G401 (cell line): ENCODE measurements at regions not wholly inside any gene's neighbourhood (a gene's known extent, or its start where the extent isn't known, plus 50 kb on each side); places are given as distances from the start of the nearest gene placed in this dataset.
"Not testable (repeated sequence)": the region's sequence is repeated elsewhere in the genome, so short reads cannot be mapped to it uniquely, and the experiment has no call there.

Experiments used
- DNase-seq: peaks from one replicate; pipeline ENCODE4 v3.0.0-alpha.2; 2015; ENCODE audit warnings: low spot score
- in situ Hi-C: cut with HindIII; loops from 2 replicates; pipeline ENCODE4 v1.10.0; 2016; ENCODE audit warnings: low sequenced_read_pairs, mixed read lengths

DNA sequence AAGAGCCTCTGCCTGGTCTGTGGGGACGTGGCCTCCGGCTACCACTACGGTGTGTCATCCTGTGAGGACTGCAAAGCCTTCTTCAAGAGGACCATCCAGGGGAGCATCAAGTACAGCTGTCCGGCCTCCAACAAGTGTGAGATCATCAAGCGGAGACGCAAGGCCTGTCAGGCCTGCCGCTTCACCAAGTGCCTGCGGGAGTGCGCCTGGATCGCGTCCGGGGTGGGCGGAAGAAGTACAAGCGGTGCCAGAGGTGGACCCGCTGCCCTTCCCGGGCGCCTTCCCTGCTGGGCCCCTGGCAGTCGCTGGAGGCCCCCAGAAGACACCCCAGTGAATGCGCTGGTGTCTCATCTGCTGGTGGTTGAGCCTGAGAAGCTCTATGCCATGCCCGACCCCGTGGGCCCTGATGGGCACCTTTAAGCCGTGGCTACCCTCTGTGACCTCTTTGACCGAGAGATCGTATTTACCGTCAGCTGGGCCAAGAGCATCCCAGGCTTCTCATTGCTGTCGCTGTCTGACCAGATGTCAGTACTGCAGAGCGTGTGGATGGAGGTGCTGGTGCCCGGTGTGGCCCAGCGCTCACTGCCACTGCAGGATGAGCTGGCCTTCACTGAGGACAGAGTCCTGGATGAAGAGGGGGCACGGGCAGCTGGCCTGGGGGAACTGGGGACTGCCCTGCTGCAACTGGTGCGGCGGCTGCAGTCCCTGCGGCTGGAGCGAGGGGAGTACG lies 84.3 kb downstream of the MRPL57 start:
- in situ Hi-C loops, DNase-seq: not testable (repeated sequence)

GRCh38 chr13:21261487-21262216 lies 85.2 kb downstream of the MRPL57 start:
- in situ Hi-C loops, DNase-seq: not testable (repeated sequence)

DNA sequence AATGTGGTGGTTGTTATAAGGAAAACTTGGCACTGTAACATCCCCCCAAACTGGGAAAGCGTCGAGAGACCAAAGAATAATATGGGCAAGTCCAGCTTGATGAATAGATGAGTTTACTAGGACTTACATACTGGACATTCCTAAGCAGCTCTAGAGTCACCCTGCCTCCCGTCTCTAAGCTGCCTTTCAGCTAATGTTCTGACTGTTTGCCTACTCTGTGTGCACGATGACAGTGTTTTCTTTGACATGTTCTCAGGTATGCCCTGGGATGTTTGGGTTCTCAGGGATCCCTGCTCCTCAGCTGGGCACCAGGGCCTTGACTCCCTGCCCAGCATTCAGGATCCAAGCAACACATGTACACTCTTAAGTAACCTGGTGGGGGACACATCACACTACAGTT lies 87.5 kb downstream of the MRPL57 start:
- in situ Hi-C loops: not testable (repeated sequence)

DNA sequence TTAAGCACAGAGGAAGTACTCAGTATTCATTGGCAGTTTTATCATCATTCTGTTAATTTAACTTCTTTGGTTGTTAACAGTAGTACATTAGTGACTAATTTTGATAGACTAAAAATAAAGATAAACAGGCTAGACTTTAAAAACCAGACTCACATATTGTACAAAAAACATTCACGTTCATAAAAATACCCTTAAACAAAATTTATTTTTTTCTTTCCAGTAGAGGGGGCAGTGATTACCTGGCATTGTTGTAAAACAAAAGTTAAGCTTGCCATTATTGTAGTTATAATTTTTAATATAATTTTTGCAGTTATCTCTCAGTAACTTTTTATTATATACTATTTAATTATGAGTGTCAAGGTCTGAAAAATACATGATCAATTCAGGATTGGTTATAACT lies 92.0 kb downstream of the MRPL57 start:
- DNase-seq, in situ Hi-C loops: not testable (repeated sequence)

More for the DNA sequence above, 87.5 kb downstream of the MRPL57 start:
- not testable (repeated sequence) for DNase-seq

DNA sequence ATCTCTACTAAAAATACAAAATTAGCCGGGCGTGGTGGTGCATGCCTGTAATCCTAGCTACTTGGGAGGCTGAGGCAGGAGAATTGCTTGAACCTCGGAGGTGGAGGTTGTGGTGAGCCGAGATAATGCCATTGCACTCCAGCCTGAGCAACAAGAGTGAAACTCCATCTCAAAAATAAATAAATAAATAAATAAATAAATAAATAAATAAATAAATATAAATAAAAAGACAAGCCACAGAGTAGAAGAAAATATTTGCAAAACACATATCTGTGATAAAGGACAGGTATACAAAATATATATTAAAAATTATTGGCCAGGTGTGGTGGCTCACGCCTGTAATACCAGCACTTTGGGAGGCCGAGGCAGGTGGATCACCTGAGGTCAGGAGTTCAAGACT lies 96.0 kb downstream of the MRPL57 start:
- DNase-seq, in situ Hi-C loops: not testable (repeated sequence)

GRCh38 chr13:21274457-21274856 lies 98.0 kb downstream of the MRPL57 start:
- DNase-seq, in situ Hi-C loops: not testable (repeated sequence)

DNA sequence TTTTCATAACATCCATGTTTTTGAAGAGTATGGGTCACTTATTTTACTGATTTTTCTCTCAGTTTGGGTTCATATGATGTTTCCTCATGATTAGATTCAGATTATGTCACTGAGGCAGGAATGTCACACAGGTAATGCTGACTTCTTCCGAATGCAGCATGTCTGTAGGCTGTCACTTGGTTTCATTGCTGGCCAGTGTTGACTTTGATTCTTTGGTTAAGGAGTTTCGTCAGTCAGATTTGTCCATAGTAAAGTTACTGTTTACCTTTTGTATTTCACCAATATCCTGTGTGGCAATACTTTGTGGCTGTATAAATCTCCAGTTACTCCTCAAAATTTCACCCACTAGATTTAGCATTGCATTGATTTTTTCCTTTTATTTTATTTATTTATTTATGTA lies 105.6 kb downstream of the MRPL57 start:
- no peak for DNase-seq
- in situ Hi-C loops: no loop called here

DNA sequence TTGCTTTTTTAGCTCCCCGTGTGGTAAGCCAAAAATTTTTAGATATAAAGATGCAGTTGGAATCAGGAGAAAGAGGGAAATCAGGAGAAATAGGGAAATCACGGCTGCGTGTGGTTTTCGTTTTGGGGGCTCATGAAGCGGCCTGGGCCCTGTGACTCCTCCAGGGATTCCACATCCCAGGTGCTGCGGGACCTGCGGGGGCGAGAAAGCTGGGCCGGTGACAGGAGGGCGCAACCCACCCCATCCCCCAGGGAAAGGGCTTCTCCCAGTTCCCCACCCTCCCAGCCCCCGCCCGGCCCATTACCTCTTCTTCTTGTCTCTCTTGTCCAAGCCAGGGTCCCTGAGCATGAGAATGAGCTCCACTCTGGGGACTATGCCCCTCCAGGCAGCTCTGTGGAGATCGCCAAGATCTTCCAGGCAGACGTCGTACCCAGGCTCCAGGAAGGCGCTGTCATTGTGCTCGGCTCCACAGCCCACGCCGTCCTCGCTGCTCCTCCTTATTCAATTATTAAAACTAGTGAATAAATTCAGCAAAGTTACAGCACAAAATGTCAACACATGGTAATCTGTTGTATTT lies 111.0 kb downstream of the MRPL57 start:
- in situ Hi-C loops: no loop called here
- DNase-seq: no peak

DNA sequence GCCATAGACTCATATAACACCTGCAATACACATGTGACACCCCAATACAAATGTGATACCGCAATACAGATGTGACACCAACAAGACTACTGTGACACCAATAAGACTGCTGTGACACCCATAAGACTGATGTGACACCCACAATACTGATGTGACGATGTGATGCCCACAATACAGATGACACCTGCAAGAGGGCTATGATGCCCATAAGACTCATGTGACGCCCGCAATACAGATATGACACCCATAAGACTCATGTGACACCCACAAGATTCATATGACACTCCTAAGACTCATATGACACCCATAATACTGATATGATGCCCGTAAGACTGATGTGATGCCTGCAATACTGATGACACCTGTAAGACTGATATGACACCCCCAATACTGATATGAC lies 113.0 kb downstream of the MRPL57 start:
- DNase-seq: no peak
- in situ Hi-C loops: no loop called here

GRCh38 chr13:21290442-21291002 lies 114.1 kb downstream of the MRPL57 start:
- in situ Hi-C loops, DNase-seq: not testable (repeated sequence)

DNA sequence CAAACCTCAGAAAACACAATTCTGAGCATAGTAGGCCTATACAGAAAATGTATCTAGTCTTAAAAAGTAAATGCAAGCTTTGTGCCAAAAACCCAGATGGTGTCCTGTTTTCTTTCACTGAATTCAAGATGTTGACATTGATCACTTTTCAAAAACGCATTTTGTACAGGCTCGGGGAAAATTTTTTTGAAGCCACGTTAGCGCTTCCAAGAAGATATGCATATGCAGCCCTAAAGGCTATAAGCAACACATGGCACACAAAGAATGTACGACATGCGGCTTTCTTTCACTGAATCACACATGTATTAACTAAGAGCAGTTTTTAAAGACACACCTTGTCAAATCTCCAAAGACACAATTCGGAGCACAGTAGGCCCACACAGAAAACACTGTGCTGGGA lies 115.4 kb downstream of the MRPL57 start:
- in situ Hi-C loops: no loop called here
- DNase-seq: no peak

- in situ Hi-C loops: not testable (repeated sequence)
- DNase-seq: peak; percentile 21
Observed at GRCh38 chr13:21296991-21297390, 120.5 kb downstream of the MRPL57 start.

- in situ Hi-C loops: no loop called here
- DNase-seq: no peak
Observed at GRCh38 chr13:21297447-21297846, 121.0 kb downstream of the MRPL57 start.

DNA sequence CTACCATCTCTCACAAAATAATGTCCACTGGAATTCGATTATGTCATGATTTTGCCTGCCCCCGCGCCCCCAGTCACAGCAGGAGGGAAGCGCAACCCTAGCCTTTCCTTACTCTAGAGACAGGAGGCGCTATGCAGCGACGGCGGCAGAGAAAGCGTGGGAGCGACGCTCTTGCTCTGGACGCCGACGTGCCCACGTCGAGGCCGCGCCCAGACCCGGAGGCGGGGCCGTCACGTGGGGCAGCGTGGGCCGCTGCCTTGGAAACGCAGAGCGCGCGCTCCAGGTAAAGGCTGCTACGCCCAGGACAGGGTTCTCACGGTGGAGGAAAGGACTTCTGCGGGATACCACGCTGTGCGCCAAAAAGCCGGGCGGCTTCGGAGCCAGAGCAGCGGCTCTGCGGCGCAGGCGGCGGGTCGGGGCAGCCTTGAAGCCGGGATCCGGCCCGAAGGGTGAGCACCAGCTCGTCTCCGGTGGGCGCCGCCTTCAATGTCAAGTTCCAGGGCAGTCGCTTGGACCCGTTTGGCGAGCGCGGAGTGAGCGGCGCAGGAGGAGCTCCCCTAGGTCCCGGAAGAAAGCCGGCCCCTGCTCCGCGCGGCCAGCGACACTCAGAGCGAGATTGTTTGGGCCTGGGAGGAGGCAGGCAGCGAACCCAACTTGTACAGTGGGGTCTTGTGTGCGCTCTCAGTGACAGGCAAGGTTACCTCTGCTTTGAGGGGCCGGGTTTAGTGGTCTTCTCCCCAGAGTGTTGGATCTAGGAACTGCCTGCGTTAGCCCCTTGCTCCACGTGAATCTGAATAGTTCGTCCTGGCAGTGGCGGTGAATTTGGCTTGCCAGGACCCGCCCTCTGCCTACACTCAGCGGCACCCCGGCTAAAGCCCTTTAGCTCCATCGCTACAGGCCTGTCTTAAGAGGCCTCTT lies 121.7 kb downstream of the MRPL57 start:
- in situ Hi-C loops: no loop called here

GRCh38 chr13:21304256-21304655 lies 127.8 kb downstream of the MRPL57 start:
- in situ Hi-C loops: no loop called here

More for the DNA sequence above, 121.7 kb downstream of the MRPL57 start:
- DNase-seq: peak; percentile 90

DNA sequence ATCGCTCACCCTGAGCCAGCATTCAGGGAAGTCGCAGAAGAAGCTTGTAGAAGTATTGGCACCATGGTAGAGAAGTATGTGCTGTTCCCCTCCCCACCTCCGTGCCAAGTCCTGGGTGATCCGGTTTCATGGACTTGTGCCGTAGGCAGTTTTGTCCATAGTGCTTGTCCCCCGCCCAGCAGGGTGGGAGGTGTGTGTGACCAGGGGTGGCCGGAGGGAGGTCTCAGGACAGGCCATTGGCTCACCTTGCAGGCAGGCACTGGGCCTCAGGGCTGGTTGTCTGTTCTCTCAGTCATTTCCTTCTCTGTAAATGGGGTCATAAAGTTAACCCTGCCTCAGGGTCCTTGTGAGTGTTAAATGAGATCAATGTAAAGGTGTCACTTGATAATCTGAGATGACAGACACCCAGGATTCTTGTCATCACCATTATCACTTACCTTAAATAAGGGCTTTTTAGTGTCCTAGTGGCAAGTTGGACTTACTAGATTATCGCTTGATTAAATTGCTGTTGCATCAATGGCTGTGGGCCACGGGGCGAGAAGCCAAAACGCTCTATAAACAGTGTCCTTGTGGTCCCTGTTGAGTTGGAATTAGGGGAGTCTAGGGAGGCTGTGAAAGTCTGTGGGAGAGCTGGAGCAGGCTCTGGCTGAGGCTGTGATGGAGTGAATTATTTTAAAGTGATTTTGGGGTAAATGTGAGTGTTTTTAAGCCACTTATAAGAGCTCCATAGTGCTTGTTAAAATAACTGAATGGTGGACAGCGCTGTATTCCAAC lies 130.0 kb downstream of the MRPL57 start:
- in situ Hi-C loops, DNase-seq: not testable (repeated sequence)

More at GRCh38 chr13:21304256-21304655, 127.8 kb downstream of the MRPL57 start:
- no peak for DNase-seq

DNA sequence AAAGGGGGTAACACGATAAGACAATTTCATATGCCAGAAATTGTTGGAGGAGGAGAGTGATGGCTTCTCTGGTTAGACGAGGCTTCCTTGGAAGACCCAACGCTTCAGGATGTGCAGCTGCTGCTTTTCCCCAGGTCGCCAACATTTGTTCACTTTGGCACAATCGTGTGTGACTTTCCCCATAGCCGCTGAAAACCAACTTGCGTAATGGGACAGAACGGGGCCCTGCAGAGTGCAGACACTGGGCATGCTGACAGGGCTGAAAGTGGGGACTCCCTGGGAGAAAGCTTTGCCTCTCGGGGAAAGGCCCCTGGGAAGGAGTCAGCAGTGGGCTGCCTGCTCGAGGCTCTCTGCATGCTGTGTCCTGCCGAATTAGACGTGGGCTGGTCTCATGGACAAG lies 130.7 kb downstream of the MRPL57 start:
- in situ Hi-C loops, DNase-seq: not testable (repeated sequence)

- no peak for DNase-seq
- in situ Hi-C loops: no loop called here
Observed at GRCh38 chr13:21308906-21309305, 132.4 kb downstream of the MRPL57 start.
